ENCODE measurements at regions not wholly inside any gene's neighbourhood (a gene's known extent, or its start where the extent isn't known, plus 50 kb on each side); places are given as distances from the start of the nearest gene placed in this dataset.

DNA sequence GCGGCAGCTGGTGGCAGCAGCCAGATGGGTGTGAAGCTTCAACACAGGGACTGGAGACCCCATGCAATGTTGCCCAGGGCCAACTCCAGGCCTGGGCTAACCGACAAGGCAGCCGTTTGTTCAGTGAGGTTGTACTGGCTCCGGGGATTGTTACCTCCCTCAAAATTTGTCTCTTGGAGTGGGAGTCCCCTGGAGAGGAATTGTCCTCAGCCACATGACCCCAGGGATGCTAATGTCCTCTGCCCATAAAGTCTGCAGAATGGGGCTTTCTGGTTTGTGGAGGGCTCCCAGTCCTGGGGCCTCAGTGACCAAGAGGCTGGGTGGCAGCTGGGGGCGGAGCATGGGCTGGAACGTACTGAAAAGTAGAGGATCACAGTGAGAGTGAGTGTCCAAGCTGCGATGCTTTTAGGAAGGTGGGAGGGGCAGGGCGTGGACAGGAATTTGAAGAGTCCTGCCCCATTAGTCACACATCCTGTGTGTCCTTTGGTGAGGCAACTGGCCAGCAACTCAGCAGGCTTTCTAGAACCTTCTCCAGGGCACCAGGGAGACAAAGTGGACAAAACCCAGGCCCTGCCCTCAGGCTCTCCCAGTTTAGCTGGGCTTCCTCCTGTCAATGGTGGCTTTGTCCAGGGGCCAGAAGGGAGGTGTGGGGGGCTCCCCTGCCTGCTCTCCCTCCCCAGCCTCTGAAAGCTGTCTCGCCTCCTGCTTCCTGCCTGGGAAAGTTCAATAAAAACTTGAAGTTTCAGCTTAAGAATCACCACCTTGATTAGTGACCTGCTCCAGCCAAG lies 114.0 kb downstream of the NSG2 start:
- no peak for DNase-seq (ENCODE audit: extremely low spot score, unreplicated experiment)
- no peak overlapping the region for H3K4me3 Mint-ChIP-seq
- H3K36me3 Mint-ChIP-seq = no peaks in the 10 kb centered on the region
- H3K4me1 Mint-ChIP-seq (ENCODE audit: unreplicated experiment) = no peaks in the 10 kb centered on the region
- H3K9me3 Mint-ChIP-seq = peaks cover under 1% of the 10 kb centered on the region
- no peak overlapping the region for H3K27ac Mint-ChIP-seq
- TF ChIP-seq, protein P1, sequence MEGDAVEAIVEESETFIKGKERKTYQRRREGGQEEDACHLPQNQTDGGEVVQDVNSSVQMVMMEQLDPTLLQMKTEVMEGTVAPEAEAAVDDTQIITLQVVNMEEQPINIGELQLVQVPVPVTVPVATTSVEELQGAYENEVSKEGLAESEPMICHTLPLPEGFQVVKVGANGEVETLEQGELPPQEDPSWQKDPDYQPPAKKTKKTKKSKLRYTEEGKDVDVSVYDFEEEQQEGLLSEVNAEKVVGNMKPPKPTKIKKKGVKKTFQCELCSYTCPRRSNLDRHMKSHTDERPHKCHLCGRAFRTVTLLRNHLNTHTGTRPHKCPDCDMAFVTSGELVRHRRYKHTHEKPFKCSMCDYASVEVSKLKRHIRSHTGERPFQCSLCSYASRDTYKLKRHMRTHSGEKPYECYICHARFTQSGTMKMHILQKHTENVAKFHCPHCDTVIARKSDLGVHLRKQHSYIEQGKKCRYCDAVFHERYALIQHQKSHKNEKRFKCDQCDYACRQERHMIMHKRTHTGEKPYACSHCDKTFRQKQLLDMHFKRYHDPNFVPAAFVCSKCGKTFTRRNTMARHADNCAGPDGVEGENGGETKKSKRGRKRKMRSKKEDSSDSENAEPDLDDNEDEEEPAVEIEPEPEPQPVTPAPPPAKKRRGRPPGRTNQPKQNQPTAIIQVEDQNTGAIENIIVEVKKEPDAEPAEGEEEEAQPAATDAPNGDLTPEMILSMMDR (conservative IDR thresholded peaks at IDR 0.05) = no peak
- H3K27me3 Mint-ChIP-seq = peaks cover 6% of the 10 kb centered on the region

GRCh38 chr5:174165406-174165805 lies 119.9 kb downstream of the NSG2 start:
- H3K4me1 Mint-ChIP-seq (ENCODE audit: unreplicated experiment) = no peaks in the 10 kb centered on the region
- TF ChIP-seq, protein P1 (conservative IDR thresholded peaks at IDR 0.05) = no peak
- H3K27ac Mint-ChIP-seq = no peak overlapping the region
- peaks cover 3% of the 10 kb centered on the region for H3K9me3 Mint-ChIP-seq
- no peak overlapping the region for H3K4me3 Mint-ChIP-seq
- no peak for DNase-seq (ENCODE audit: extremely low spot score, unreplicated experiment)
- no peaks in the 10 kb centered on the region for H3K36me3 Mint-ChIP-seq
- H3K27me3 Mint-ChIP-seq = peaks cover 11% of the 10 kb centered on the region

- peaks cover 17% of the 10 kb centered on the region for H3K27me3 Mint-ChIP-seq
- DNase-seq (ENCODE audit: extremely low spot score, unreplicated experiment) = no peak
- peaks cover 3% of the 10 kb centered on the region for H3K9me3 Mint-ChIP-seq
- H3K4me3 Mint-ChIP-seq = no peak overlapping the region
- TF ChIP-seq, protein P1 (conservative IDR thresholded peaks at IDR 0.05) = no peak
- H3K36me3 Mint-ChIP-seq = no peaks in the 10 kb centered on the region
- no peaks in the 10 kb centered on the region for H3K4me1 Mint-ChIP-seq (ENCODE audit: unreplicated experiment)
- H3K27ac Mint-ChIP-seq = no peak overlapping the region
Measured at GRCh38 chr5:174166231-174167079, 120.9 kb downstream of the NSG2 start.

GRCh38 chr5:174167080-174167910 lies 121.8 kb downstream of the NSG2 start:
- peaks cover 3% of the 10 kb centered on the region for H3K4me1 Mint-ChIP-seq (ENCODE audit: unreplicated experiment)

GRCh38 chr5:174172152-174172551 lies 126.6 kb downstream of the NSG2 start:
- Mint-ChIP-seq H3K36me3 (no peaks in the 10 kb centered on the region), H3K9me3 (no peaks in the 10 kb centered on the region), H3K4me3 (no peak overlapping the region), H3K27me3 (peaks cover 15% of the 10 kb centered on the region), H3K27ac (peak overlapping the region; percentile 46), H3K4me1 (ENCODE audit: unreplicated experiment) (peaks cover 6% of the 10 kb centered on the region)
- TF ChIP-seq, protein P1 (conservative IDR thresholded peaks at IDR 0.05) = no peak
- no peak for DNase-seq (ENCODE audit: extremely low spot score, unreplicated experiment)

More at GRCh38 chr5:174167080-174167910, 121.8 kb downstream of the NSG2 start:
- DNase-seq (ENCODE audit: extremely low spot score, unreplicated experiment) = no peak
- H3K27me3 Mint-ChIP-seq = peaks cover 19% of the 10 kb centered on the region
- H3K27ac Mint-ChIP-seq = no peak overlapping the region
- H3K9me3 Mint-ChIP-seq = peaks cover 3% of the 10 kb centered on the region
- H3K36me3 Mint-ChIP-seq = no peaks in the 10 kb centered on the region
- TF ChIP-seq, protein P1 (conservative IDR thresholded peaks at IDR 0.05) = no peak
- H3K4me3 Mint-ChIP-seq = no peak overlapping the region
